C4-2B (cell line): ENCODE measurements at regions not wholly inside any gene's neighbourhood (a gene's known extent, or its start where the extent isn't known, plus 50 kb on each side); places are given as distances from the start of the nearest gene placed in this dataset.

Source experiments
- ZFX ChIP-seq: fragments of 450-650 bp; IDR thresholded peaks from 2 replicates; pipeline ENCODE4 v1.6.1; 2017
- TF ChIP-seq, protein P1 (sequence below): fragments of 450-650 bp; conservative IDR thresholded peaks from 2 replicates; pipeline ENCODE4 v1.5.1; 2017; ENCODE audit warnings: mild to moderate bottlenecking

DNA sequence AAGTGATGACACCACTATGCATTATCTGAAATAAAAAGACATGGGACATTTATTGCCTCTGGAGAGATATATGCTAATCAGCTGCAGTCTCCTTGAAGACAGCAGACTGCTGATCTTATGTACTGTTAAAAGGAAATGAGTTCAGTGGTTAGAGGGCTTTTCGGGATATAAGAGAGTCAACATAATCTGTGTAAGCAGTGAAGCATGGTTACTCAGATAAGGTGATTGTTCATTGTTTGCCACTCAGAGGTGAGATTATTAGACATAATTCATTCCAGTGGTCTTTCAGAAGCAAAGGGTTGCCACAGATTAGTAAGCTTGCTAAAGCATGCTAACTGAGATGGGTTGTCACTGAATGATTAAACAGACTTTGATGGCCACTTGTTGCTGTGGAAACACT lies 1450.7 kb upstream of the ADGRB3 start:
- TF ChIP-seq, protein P1, sequence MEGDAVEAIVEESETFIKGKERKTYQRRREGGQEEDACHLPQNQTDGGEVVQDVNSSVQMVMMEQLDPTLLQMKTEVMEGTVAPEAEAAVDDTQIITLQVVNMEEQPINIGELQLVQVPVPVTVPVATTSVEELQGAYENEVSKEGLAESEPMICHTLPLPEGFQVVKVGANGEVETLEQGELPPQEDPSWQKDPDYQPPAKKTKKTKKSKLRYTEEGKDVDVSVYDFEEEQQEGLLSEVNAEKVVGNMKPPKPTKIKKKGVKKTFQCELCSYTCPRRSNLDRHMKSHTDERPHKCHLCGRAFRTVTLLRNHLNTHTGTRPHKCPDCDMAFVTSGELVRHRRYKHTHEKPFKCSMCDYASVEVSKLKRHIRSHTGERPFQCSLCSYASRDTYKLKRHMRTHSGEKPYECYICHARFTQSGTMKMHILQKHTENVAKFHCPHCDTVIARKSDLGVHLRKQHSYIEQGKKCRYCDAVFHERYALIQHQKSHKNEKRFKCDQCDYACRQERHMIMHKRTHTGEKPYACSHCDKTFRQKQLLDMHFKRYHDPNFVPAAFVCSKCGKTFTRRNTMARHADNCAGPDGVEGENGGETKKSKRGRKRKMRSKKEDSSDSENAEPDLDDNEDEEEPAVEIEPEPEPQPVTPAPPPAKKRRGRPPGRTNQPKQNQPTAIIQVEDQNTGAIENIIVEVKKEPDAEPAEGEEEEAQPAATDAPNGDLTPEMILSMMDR, result no peak
- no peak for TF ChIP-seq ZFX
